ENCODE measurements at regions not wholly inside any gene's neighbourhood (a gene's known extent, or its start where the extent isn't known, plus 50 kb on each side); places are given as distances from the start of the nearest gene placed in this dataset.
"Not testable (repeated sequence)": the region's sequence is repeated elsewhere in the genome, so short reads cannot be mapped to it uniquely, and the experiment has no call there.

DNA sequence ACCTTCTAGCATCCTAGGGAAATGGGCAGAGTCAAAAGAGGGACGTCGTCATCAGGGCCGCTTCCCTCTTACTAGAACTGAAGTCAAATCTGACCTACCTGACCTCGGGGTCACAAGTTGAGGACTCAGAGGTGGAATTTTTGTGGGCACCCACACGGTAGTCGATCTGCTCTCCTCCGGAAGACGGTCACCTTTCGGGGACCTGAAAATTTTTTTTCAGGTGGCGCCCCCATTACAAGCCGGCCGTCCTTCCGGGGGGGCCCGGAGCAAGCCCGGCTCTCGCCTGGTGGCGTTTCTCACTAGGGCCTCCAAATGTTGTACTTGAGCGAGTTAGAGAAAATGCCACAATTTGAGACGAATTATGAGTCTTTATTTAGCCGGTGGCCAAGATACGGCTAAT lies 157.5 kb upstream of the FRG2C start:
- no peaks in the 10 kb centered on the region for H4K20me1 ChIP-seq (ENCODE audit: insufficient read depth, low read length)
- ChIA-PET POLR2A (ENCODE audit: unreplicated experiment) (no interaction called here), CTCF (no interaction called here)
- H3K27me3 ChIP-seq (ENCODE audit: control insufficient read depth, insufficient read depth, low read length), result no peaks in the 10 kb centered on the region
- H3K4me2 ChIP-seq (ENCODE audit: low read depth, low read length), result no peak overlapping the region
- no peak overlapping the region for H3K18ac ChIP-seq (ENCODE audit: low read depth, low read length)
- H3K4ac ChIP-seq (ENCODE audit: low read depth, low read length), result no peak overlapping the region
- H3K4me1 ChIP-seq (ENCODE audit: control insufficient read depth, insufficient read depth, low read length), result no peaks in the 10 kb centered on the region
- no peak overlapping the region for H3K56ac ChIP-seq (ENCODE audit: extremely low read depth, insufficient read depth, low read length)
- no peak overlapping the region for H2AK9ac ChIP-seq (replicated peaks; ENCODE audit: low read depth, low read length, poor library complexity)
- no peaks in the 10 kb centered on the region for H3K36me3 ChIP-seq (ENCODE audit: control insufficient read depth, insufficient read depth, low read length)
- H4K5ac ChIP-seq (ENCODE audit: low read depth, low read length), result no peak overlapping the region
- H3K9me3 ChIP-seq (ENCODE audit: control insufficient read depth, insufficient read depth, low read length), result no peaks in the 10 kb centered on the region
- H4K91ac ChIP-seq (ENCODE audit: insufficient read depth, low read depth, low read length), result no peak overlapping the region
- no peak overlapping the region for H2BK5ac ChIP-seq (ENCODE audit: low read depth, low read length, poor library complexity, severe bottlenecking)
- H3K23ac ChIP-seq (ENCODE audit: low read depth, low read length), result no peak overlapping the region
- no peak overlapping the region for H3K9ac ChIP-seq (ENCODE audit: low read depth, low read length)
- H2AK5ac ChIP-seq (ENCODE audit: low read depth, low read length), result no peak overlapping the region
- H3K9me1 ChIP-seq (ENCODE audit: insufficient read depth, low read length), result no peaks in the 10 kb centered on the region
- no peaks in the 10 kb centered on the region for H3K79me1 ChIP-seq (ENCODE audit: low read depth in 1 of 2, low read length in 2 of 2)
- no peak for ATAC-seq (ENCODE audit: low read depth)
- in situ Hi-C loops (cut with MboI; ENCODE audit: low sequenced_read_pairs) (no loop called here), intact Hi-C loops (cut with micrococcal nuclease) (no loop called here), dilution Hi-C loops (cut with HindIII; ENCODE audit: low sequenced_read_pairs, unreplicated experiment) (no loop called here)
- whole genome bisulfite sequencing, 2 experiments (ENCODE audit: extremely low coverage in 2 of 2, insufficient read length in 1 of 2), result 46% methylated on average over 5 of the region's 21 CpGs; no CpG with 5 or more reads in 1 of the 2 experiments
- no peak overlapping the region for H3K14ac ChIP-seq (replicated peaks; ENCODE audit: low read depth, low read length)
- no peak overlapping the region for H2BK120ac ChIP-seq (ENCODE audit: low read depth, low read length)
- H2BK15ac ChIP-seq (ENCODE audit: low read depth, low read length), result no peak overlapping the region
- no peak overlapping the region for H2BK20ac ChIP-seq (ENCODE audit: low read depth, low read length)
- no peak overlapping the region for H3K4me3 ChIP-seq (ENCODE audit: insufficient read depth, low read depth, low read length)
- TF ChIP-seq NFE2L2 (IDR thresholded peaks at IDR 0.05; ENCODE audit: low read depth, low read length) (no peak), CEBPB (IDR thresholded peaks at IDR 0.05; ENCODE audit: low read depth, low read length) (no peak)
- TF ChIP-seq, protein P1, sequence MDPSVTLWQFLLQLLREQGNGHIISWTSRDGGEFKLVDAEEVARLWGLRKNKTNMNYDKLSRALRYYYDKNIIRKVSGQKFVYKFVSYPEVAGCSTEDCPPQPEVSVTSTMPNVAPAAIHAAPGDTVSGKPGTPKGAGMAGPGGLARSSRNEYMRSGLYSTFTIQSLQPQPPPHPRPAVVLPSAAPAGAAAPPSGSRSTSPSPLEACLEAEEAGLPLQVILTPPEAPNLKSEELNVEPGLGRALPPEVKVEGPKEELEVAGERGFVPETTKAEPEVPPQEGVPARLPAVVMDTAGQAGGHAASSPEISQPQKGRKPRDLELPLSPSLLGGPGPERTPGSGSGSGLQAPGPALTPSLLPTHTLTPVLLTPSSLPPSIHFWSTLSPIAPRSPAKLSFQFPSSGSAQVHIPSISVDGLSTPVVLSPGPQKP (IDR thresholded peaks at IDR 0.05; ENCODE audit: borderline replicate concordance, low read depth, low read length), result no peak
- no peak for DNase-seq
- H2AFZ ChIP-seq (replicated peaks; ENCODE audit: low read length, poor library complexity), result no peak overlapping the region
- H3K27ac ChIP-seq (ENCODE audit: insufficient read depth, low read length), result no peak overlapping the region
- no TSS peak for BruUV-seq (replicated peaks)
- H4K8ac ChIP-seq (ENCODE audit: low read depth in 2 of 2, low read length in 2 of 2), result no peak overlapping the region

DNA sequence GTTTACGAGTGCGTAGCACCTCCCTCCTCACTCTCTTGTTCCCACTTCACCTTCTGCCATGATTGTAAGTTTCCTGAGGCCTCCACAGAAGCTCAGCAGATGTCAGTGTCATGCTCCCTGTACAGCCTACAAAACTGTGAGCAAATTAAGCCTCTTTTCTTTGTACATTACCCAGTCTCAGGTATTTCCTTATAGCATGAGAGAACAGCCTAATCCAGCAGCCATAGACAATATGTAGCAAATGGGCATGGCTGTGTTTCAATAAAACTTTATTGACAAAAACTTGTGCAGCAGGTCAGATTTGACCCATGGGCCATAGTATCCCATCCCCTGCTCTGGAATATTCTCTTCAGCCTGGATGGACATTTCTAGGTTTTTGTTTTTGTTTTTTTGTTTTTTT lies 156.2 kb upstream of the FRG2C start:
- H3K4me1 ChIP-seq (ENCODE audit: control insufficient read depth, insufficient read depth, low read length); H2AFZ ChIP-seq (replicated peaks; ENCODE audit: low read length, poor library complexity); H3K27me3 ChIP-seq (ENCODE audit: control insufficient read depth, insufficient read depth, low read length); H3K4me2 ChIP-seq (ENCODE audit: low read depth, low read length); H2BK20ac ChIP-seq (ENCODE audit: low read depth, low read length); H2BK15ac ChIP-seq (ENCODE audit: low read depth, low read length); H3K23ac ChIP-seq (ENCODE audit: low read depth, low read length); in situ Hi-C loops (cut with MboI; ENCODE audit: low sequenced_read_pairs); H4K5ac ChIP-seq (ENCODE audit: low read depth, low read length); dilution Hi-C loops (cut with HindIII; ENCODE audit: low sequenced_read_pairs, unreplicated experiment); BruUV-seq (replicated peaks); H3K9me3 ChIP-seq (ENCODE audit: control insufficient read depth, insufficient read depth, low read length); POLR2A ChIA-PET (ENCODE audit: unreplicated experiment); H3K56ac ChIP-seq (ENCODE audit: extremely low read depth, insufficient read depth, low read length); H3K9ac ChIP-seq (ENCODE audit: low read depth, low read length); H3K9me1 ChIP-seq (ENCODE audit: insufficient read depth, low read length); DNase-seq; H4K8ac ChIP-seq (ENCODE audit: low read depth in 2 of 2, low read length in 2 of 2); H3K36me3 ChIP-seq (ENCODE audit: control insufficient read depth, insufficient read depth, low read length); H4K91ac ChIP-seq (ENCODE audit: insufficient read depth, low read depth, low read length); H3K14ac ChIP-seq (replicated peaks; ENCODE audit: low read depth, low read length); H3K4me3 ChIP-seq (ENCODE audit: insufficient read depth, low read depth, low read length); H3K4ac ChIP-seq (ENCODE audit: low read depth, low read length); H2BK120ac ChIP-seq (ENCODE audit: low read depth, low read length); H4K20me1 ChIP-seq (ENCODE audit: insufficient read depth, low read length); H2BK5ac ChIP-seq (ENCODE audit: low read depth, low read length, poor library complexity, severe bottlenecking); H3K18ac ChIP-seq (ENCODE audit: low read depth, low read length); H3K79me1 ChIP-seq (ENCODE audit: low read depth in 1 of 2, low read length in 2 of 2); H2AK5ac ChIP-seq (ENCODE audit: low read depth, low read length); ATAC-seq (ENCODE audit: low read depth); intact Hi-C loops (cut with micrococcal nuclease); H3K27ac ChIP-seq (ENCODE audit: insufficient read depth, low read length); CTCF ChIA-PET; H2AK9ac ChIP-seq (replicated peaks; ENCODE audit: low read depth, low read length, poor library complexity): not testable (repeated sequence)
- no CpG with 5 or more reads among the region's 2 CpGs for WGBS, 2 experiments (ENCODE audit: extremely low coverage in 2 of 2, insufficient read length in 1 of 2)

Data from IMR-90 (cell line).